Medulla oblongata (tissue), 1 donor: ENCODE measurements at regions not wholly inside any gene's neighbourhood (a gene's known extent, or its start where the extent isn't known, plus 50 kb on each side); places are given as distances from the start of the nearest gene placed in this dataset.

Experiments
- DNase-seq: peaks from one replicate; pipeline ENCODE4 v3.0.0-alpha.2; 2015; ENCODE audit errors: extremely low spot score

GRCh38 chr18:76771192-76771799, 51.1 kb upstream of the ZNF236 start:
- DNase-seq, result peak; percentile 7

GRCh38 chr18:76767954-76768353, 54.4 kb upstream of the ZNF236 start:
- DNase-seq, result no peak

GRCh38 chr18:76766429-76766828, 55.9 kb upstream of the ZNF236 start:
- no peak for DNase-seq

GRCh38 chr18:76765649-76766048, 56.7 kb upstream of the ZNF236 start:
- no peak for DNase-seq

GRCh38 chr18:76764291-76764901, 58.0 kb upstream of the ZNF236 start:
- DNase-seq, result no peak

GRCh38 chr18:76759056-76759455, 63.3 kb upstream of the ZNF236 start:
- DNase-seq, result no peak

- no peak for DNase-seq
These were observed 64.4 kb upstream of the ZNF236 start for GRCh38 chr18:76757925-76758324.

GRCh38 chr18:76757335-76757734, 65.0 kb upstream of the ZNF236 start:
- no peak for DNase-seq

GRCh38 chr18:76756531-76757253, 65.7 kb upstream of the ZNF236 start:
- no peak for DNase-seq

- no peak for DNase-seq
These were observed 68.0 kb upstream of the ZNF236 start for GRCh38 chr18:76754351-76754750.

- DNase-seq, result no peak
These were observed 70.0 kb upstream of the ZNF236 start for GRCh38 chr18:76752400-76752799.

- no peak for DNase-seq
These were observed 71.2 kb upstream of the ZNF236 start for GRCh38 chr18:76750917-76751890.

GRCh38 chr18:76750269-76750668, 72.1 kb upstream of the ZNF236 start:
- no peak for DNase-seq

GRCh38 chr18:76747676-76748075, 74.7 kb upstream of the ZNF236 start:
- DNase-seq, result no peak

GRCh38 chr18:76741346-76741745, 81.0 kb upstream of the ZNF236 start:
- DNase-seq, result no peak

GRCh38 chr18:76736309-76736708, 86.0 kb upstream of the ZNF236 start:
- no peak for DNase-seq

GRCh38 chr18:76730901-76731300, 91.5 kb upstream of the ZNF236 start:
- no peak for DNase-seq

GRCh38 chr18:76727589-76727988, 94.8 kb upstream of the ZNF236 start:
- DNase-seq, result no peak

- DNase-seq, result no peak
These were observed 96.9 kb upstream of the ZNF236 start for GRCh38 chr18:76725445-76725844.

GRCh38 chr18:76722224-76723061, 99.9 kb upstream of the ZNF236 start:
- no peak for DNase-seq
